ENCODE measurements at regions not wholly inside any gene's neighbourhood (a gene's known extent, or its start where the extent isn't known, plus 50 kb on each side); places are given as distances from the start of the nearest gene placed in this dataset.

GRCh38 chr15:29913528-29914135 is 91.4 kb upstream of the TJP1 start:
- no peak for DNase-seq

GRCh38 chr15:29911705-29912104 is 89.4 kb upstream of the TJP1 start:
- no peak for DNase-seq

- DNase-seq: no peak
Observed at GRCh38 chr15:29910068-29910467, 87.8 kb upstream of the TJP1 start.

GRCh38 chr15:29904757-29905417 is 82.6 kb upstream of the TJP1 start:
- DNase-seq: no peak

- DNase-seq: no peak
Observed at GRCh38 chr15:29903785-29904464, 81.7 kb upstream of the TJP1 start.

- DNase-seq: no peak
Observed at GRCh38 chr15:29903028-29903427, 80.8 kb upstream of the TJP1 start.

GRCh38 chr15:29900237-29901189 is 78.2 kb upstream of the TJP1 start:
- DNase-seq: no peak

- DNase-seq: no peak
Observed at GRCh38 chr15:29896062-29896461, 73.8 kb upstream of the TJP1 start.

GRCh38 chr15:29891096-29891457 is 68.8 kb upstream of the TJP1 start:
- DNase-seq: no peak

- no peak for DNase-seq
Observed at GRCh38 chr15:29890336-29891095, 68.2 kb upstream of the TJP1 start.

- DNase-seq: no peak
Observed at GRCh38 chr15:29889542-29890329, 67.5 kb upstream of the TJP1 start.

GRCh38 chr15:29888646-29889045 is 66.4 kb upstream of the TJP1 start:
- DNase-seq: no peak

- DNase-seq: no peak
Observed at GRCh38 chr15:29887721-29888120, 65.5 kb upstream of the TJP1 start.

- DNase-seq: no peak
Observed at GRCh38 chr15:29885183-29885582, 62.9 kb upstream of the TJP1 start.

GRCh38 chr15:29883126-29883525 is 60.9 kb upstream of the TJP1 start:
- no peak for DNase-seq

GRCh38 chr15:29880886-29881285 is 58.6 kb upstream of the TJP1 start:
- no peak for DNase-seq

GRCh38 chr15:29880341-29880740 is 58.1 kb upstream of the TJP1 start:
- DNase-seq: no peak

- no peak for DNase-seq
Observed at GRCh38 chr15:29874977-29875376, 52.7 kb upstream of the TJP1 start.

- DNase-seq: no peak
Observed at GRCh38 chr15:29873947-29874411, 51.7 kb upstream of the TJP1 start.

GRCh38 chr15:29873264-29873663 is 51.0 kb upstream of the TJP1 start:
- DNase-seq: no peak

- DNase-seq: no peak
Observed at GRCh38 chr15:29872716-29873115, 50.4 kb upstream of the TJP1 start.
